ENCODE measurements at regions not wholly inside any gene's neighbourhood (a gene's known extent, or its start where the extent isn't known, plus 50 kb on each side); places are given as distances from the start of the nearest gene placed in this dataset.
A peak's percentile ranks its signal among the peaks of the same experiment; 100 is the strongest.

- Histone ChIP-seq H3K4me3 (no peak overlapping the region), H3K36me3 (no peaks in the 10 kb centered on the region), H3K27me3 (no peaks in the 10 kb centered on the region), H3K27ac (no peak overlapping the region), H3K9me3 (no peaks in the 10 kb centered on the region), H3K4me1 (no peaks in the 10 kb centered on the region)
- no peak for DNase-seq
- no peak for ATAC-seq
- 38% methylated on average over 1 of the region's 1 CpG for WGBS (ENCODE audit: insufficient coverage, low coverage, low lambda C conversion rate, missing lambda C conversion rate)
- intact Hi-C loops (cut with DNase I): no loop called here
- no peak for TF ChIP-seq POLR2A (IDR thresholded peaks at IDR 0.05)
- TF ChIP-seq, protein P1, sequence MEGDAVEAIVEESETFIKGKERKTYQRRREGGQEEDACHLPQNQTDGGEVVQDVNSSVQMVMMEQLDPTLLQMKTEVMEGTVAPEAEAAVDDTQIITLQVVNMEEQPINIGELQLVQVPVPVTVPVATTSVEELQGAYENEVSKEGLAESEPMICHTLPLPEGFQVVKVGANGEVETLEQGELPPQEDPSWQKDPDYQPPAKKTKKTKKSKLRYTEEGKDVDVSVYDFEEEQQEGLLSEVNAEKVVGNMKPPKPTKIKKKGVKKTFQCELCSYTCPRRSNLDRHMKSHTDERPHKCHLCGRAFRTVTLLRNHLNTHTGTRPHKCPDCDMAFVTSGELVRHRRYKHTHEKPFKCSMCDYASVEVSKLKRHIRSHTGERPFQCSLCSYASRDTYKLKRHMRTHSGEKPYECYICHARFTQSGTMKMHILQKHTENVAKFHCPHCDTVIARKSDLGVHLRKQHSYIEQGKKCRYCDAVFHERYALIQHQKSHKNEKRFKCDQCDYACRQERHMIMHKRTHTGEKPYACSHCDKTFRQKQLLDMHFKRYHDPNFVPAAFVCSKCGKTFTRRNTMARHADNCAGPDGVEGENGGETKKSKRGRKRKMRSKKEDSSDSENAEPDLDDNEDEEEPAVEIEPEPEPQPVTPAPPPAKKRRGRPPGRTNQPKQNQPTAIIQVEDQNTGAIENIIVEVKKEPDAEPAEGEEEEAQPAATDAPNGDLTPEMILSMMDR (IDR thresholded peaks at IDR 0.05): no peak
Measured at GRCh38 chrX:121320441-121320840, 273.0 kb downstream of the GLUD2 start.

DNA sequence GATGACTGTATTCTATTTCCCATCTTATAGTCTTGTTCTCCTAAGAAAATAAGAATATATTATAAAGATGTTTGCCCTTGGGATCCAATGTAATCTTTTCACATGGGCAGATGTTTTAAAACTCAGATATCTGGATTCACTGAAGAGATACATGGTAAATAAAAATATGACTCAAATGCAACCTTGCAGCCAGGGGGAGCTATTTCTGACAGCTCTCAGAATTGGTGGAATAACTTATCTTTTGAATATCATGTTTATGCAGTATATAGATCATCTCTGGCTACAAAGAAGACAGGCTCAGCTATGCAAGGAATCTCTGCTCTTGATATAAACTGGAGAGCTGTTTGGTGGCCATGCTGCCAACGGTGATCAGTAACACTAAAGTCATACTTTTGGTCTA, 274.7 kb downstream of the GLUD2 start:
- DNase-seq: no peak
- Histone ChIP-seq H3K9me3 (no peaks in the 10 kb centered on the region), H3K4me1 (no peaks in the 10 kb centered on the region), H3K36me3 (no peaks in the 10 kb centered on the region), H3K27ac (no peak overlapping the region), H3K4me3 (no peak overlapping the region), H3K27me3 (no peaks in the 10 kb centered on the region)
- ATAC-seq: no peak
- intact Hi-C loops (cut with DNase I): no loop called here
- TF ChIP-seq, protein P1 (IDR thresholded peaks at IDR 0.05): peak in 3 of 4 donors; percentile 21 to 32 (median 26)
- TF ChIP-seq POLR2A (IDR thresholded peaks at IDR 0.05): no peak
- 50% methylated on average over 1 of the region's 1 CpG for WGBS (ENCODE audit: insufficient coverage, low coverage, low lambda C conversion rate, missing lambda C conversion rate)

GRCh38 chrX:121323337-121323736, 275.9 kb downstream of the GLUD2 start:
- H3K9me3 ChIP-seq: no peaks in the 10 kb centered on the region
- intact Hi-C loops (cut with DNase I): no loop called here
- ATAC-seq (no peak), DNase-seq (no peak)
- TF ChIP-seq POLR2A (IDR thresholded peaks at IDR 0.05): no peak
- TF ChIP-seq, protein P1 (IDR thresholded peaks at IDR 0.05): no peak
- H3K27me3 ChIP-seq: no peaks in the 10 kb centered on the region
- H3K36me3 ChIP-seq: no peaks in the 10 kb centered on the region
- no peak overlapping the region for H3K4me3 ChIP-seq
- WGBS (ENCODE audit: insufficient coverage, low coverage, low lambda C conversion rate, missing lambda C conversion rate): 64% methylated on average over 1 of the region's 1 CpG
- H3K27ac ChIP-seq: no peak overlapping the region
- no peaks in the 10 kb centered on the region for H3K4me1 ChIP-seq

DNA sequence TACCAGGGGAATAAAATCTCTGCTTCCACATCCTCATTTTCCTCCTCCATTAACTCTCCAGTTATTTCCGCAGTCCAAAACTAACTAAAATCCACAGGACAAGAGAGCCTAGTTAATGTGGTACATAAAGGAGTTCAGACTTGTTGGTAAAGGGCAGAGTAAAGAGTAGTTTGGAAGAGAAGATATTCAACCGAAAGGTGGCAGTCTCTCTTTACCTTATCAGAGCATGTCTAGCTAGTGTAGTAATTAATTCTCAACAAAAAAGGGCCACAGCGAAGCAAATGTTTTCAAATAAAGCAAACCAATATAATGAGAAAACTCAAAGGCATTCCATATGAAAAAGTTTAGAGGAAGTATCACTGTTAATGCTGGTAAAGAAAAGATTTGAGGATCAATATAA, 286.5 kb downstream of the GLUD2 start:
- Histone ChIP-seq H3K27me3 (peaks cover 0 to 6% of the 10 kb centered on the region in 2 donors), H3K27ac (no peak overlapping the region), H3K9me3 (no peaks in the 10 kb centered on the region), H3K4me3 (no peak overlapping the region), H3K4me1 (no peaks in the 10 kb centered on the region), H3K36me3 (no peaks in the 10 kb centered on the region)
- DNase-seq: no peak
- no peak for TF ChIP-seq POLR2A (IDR thresholded peaks at IDR 0.05)
- TF ChIP-seq, protein P1 (IDR thresholded peaks at IDR 0.05): peak in 1 of 4 donors; percentile 26
- ATAC-seq: no peak
- 18% methylated on average over 3 of the region's 3 CpGs for WGBS (ENCODE audit: insufficient coverage, low coverage, low lambda C conversion rate, missing lambda C conversion rate)
- intact Hi-C loops (cut with DNase I): no loop called here

DNA sequence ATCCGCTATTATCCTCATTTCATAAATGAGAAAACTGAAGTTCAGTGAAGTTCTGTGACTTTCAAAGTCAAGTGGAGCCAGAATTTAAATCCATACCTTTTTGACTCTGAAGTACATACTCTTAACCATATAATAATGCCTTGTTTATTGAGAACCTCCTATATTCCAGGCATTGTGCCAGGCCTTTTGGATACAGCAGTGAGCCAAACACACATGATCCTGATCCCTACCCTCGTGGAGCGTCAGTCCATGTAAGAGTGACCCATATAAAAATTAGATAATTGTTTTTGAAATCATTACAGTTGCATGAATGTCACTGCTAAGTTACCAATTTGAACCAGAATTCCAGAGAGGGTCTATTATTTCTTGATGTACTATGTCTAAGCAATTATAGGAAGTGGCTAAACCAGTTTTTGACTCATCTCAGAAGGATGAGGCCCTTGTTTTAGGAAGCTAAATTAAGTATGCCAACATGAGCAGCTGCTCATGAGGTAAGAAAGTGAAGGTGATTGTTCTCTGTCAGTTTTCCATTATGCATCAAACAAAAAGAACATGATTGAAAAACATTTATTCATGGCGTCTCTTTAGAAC, 289.5 kb downstream of the GLUD2 start:
- DNase-seq (no peak), ATAC-seq (no peak)
- 41% methylated on average over 4 of the region's 4 CpGs for WGBS (ENCODE audit: insufficient coverage, low coverage, low lambda C conversion rate, missing lambda C conversion rate)
- Histone ChIP-seq H3K4me1 (no peaks in the 10 kb centered on the region), H3K9me3 (no peaks in the 10 kb centered on the region), H3K27ac (no peak overlapping the region), H3K27me3 (peaks cover 0 to 6% of the 10 kb centered on the region in 2 donors), H3K36me3 (no peaks in the 10 kb centered on the region), H3K4me3 (no peak overlapping the region)
- TF ChIP-seq, protein P1 (IDR thresholded peaks at IDR 0.05): no peak
- no peak for TF ChIP-seq POLR2A (IDR thresholded peaks at IDR 0.05)
- intact Hi-C loops (cut with DNase I): no loop called here
